HG02884 (cell line): ENCODE measurements at regions not wholly inside any gene's neighbourhood (a gene's known extent, or its start where the extent isn't known, plus 50 kb on each side); places are given as distances from the start of the nearest gene placed in this dataset.
"Not testable (repeated sequence)": the region's sequence is repeated elsewhere in the genome, so short reads cannot be mapped to it uniquely, and the experiment has no call there.

Source experiments
- ATAC-seq: cut with Tn5 transposase; IDR thresholded peaks from one replicate; pipeline ENCODE4 v1.9.1; 2021; ENCODE audit warnings: mild to moderate bottlenecking, moderate library complexity; ENCODE audit not compliant: unreplicated experiment

DNA sequence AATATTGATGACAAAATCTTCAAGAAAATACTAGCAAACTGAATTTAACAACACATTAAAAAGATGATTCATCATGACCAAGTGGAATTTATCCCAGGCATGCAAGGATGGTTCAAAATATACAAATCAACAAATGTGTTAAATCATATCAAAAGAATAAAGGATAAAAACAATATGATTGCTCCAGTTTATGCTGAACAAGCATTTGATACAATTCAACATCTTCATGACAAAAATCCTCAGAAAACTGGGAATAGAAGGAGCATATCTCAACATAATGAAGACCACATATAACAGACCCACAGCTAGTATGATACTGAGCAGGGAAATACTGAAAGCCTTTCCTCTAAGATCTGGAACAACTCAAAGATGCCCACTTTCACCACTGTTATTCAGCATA lies 352.3 kb downstream of the PYDC2 start:
- ATAC-seq = no peak

DNA sequence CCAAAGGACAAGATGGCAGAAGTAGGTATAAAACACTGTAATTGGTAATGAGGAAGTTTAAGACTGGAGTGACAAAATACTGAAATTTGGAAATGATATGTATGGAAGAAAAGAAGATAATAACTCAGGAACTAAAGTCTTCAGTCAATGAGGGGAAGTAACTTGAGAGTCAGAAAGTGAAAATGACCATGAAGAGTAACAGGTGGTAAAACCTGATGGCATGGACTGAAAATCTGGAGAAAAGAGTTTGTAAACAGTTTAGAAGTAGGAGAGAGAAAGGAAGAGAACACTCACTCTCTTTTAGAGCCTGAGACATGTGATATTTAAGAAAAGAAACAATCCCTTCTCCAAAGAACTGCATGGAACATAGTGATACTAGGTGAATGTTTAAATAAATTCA lies 387.9 kb downstream of the PYDC2 start:
- no peak for ATAC-seq

DNA sequence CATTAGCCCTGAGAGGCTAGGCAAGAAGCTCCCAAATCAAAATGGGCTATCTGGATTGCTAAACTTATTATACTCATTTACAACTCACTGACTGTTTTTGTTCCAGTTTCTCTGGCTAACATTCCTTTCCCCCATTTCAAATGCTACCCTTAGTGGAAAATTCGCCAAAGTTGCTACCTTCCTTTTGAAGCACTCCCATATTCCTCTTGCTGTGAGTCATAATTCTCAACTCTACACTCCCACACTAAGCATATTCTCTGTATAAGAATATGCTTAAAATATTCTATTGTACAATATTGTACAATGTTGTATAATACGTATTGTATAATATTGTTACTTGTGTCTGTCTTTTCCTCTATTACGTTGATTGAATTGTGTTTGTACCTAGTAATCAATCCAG lies 398.6 kb downstream of the PYDC2 start:
- ATAC-seq = no peak

DNA sequence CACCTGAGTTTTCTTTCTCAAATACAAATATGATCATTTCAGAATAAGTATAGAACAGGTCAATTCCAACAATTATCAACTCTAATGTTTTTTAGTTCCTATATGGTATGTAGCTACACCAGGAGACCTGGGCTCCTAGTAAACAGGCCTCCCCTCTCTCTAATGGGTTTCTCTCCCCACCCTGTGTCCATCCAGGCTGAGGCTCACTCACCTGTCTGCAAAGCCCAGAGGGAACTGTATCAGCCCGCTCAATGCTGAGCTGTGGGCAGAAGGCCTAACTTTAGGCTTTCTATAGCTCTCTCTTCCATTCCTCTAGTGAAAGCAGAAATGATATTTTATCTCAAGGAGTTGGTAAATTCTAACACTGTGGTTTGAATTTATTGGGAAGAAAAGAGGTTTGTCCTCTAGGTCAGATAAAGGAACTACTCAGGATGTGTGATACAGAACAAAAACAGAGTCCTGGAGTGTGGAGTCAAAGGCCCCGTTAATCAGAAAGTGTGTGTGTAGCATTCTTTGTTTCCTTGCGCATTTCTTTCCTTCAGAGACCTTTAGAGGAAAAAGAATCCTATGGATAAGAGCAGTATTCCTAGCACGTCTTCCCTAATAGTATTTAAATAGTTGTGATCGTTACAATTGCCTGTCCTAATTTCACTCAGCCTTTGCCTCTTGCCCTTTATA lies 408.9 kb downstream of the PYDC2 start:
- no peak for ATAC-seq

DNA sequence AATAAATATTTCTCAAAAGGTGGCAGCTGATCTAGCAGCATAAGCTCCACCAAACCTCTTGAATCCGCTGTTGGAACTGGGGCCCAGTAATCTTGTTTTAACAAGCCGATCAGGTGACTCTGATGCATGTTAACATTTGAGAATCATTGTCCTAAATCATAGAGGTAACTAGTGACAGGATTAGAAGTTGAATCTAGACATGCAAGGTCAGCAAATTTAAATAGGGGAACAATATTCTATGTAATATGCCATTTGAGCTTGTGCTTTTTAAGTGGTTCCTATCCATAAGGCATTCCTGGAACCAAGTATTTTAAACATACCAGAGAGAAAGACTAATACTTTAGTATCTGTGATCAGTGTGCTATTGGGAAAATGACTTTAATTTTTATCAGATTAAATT lies 412.8 kb downstream of the PYDC2 start:
- no peak for ATAC-seq

DNA sequence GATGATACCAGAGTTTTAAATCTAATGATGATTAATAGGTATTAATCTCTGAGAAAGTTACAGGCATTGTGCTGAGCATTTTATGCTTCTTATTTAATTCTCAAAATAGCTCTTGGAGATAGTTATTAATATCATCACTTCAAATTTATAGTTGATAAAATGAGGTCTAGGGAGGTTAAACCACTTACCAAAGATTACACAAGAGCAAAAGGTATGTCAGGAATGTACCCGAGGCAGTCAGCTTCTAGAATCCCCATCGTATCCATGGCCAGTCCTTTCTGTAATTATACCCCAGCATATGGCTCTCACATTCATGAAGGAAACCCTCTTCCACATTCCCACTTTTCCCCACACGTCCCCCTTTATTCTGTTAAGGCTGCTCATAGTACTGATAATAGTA lies 421.3 kb downstream of the PYDC2 start:
- ATAC-seq = no peak

DNA sequence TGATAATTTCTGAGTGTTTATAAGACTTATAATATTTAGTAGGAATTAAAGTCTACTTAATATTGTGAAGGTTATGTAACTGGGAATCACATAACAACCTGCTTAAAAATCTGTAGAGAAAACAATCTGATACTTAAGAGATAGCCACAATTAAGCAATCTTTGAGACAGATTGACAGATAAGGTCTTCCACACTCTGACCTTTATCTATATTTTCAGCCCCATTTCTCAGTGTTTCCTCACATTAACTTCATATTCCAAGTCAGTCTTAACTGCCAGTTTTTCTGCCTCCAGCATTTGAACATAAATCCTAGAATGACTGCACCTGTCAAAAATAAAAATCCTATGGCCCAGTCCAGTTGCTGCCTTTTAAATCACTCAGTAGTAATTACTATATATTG lies 423.2 kb downstream of the PYDC2 start:
- ATAC-seq = no peak

DNA sequence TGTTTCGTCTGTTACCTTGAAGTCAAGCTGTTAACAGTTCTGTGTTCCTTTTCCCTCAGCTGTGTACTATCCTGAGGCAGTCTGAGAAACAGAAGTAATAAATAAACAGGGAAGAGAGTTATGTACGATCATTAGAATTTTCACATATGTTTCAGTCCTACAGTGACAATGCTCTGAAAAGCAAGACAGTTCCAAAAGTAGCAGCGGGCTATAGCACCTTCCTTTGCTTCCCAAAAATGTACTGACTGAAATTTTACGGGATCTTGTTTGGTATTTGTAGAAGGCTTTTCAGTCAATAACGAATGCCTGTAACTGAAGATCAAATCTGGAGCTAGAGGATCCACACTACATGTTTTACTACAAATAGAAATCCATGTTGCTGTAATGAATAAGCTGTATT lies 428.1 kb downstream of the PYDC2 start:
- no peak for ATAC-seq

DNA sequence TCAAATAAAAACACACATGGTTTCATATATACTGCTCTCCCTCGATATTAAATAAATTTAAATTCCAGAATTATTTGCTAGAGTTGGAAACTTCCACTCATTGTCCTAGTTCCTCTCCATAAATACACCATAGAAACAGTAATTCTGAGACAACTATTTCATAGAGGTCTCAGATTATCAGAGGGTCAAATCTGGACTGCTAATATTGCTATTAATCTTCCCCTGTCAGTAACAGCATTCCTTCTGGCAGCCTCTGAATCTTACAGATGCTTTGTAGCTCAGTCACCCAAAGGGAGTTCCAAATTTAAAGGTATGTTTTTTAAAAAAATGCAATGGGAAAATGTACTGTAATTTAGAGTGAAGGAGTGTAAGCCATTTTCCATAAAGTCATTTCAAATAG lies 428.8 kb downstream of the PYDC2 start:
- no peak for ATAC-seq

DNA sequence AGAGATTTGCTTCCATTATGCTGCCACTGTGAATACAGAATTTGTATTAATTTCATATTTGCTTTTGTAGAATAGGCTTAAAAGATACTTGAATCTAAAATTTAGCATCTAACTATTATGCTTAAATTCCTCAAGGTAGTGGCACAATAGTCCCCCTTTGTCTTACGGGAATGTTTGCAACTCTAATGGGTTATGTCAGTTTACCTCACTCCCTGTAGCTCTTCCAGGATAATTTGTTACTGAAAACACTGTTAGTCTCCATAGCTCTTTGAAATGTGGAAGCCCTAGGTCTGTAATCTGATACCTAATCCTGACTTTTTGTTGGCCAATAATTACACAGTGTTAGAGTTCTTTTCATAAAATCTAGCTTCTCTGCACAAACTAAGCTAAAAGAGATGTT lies 433.4 kb downstream of the PYDC2 start:
- ATAC-seq = no peak

DNA sequence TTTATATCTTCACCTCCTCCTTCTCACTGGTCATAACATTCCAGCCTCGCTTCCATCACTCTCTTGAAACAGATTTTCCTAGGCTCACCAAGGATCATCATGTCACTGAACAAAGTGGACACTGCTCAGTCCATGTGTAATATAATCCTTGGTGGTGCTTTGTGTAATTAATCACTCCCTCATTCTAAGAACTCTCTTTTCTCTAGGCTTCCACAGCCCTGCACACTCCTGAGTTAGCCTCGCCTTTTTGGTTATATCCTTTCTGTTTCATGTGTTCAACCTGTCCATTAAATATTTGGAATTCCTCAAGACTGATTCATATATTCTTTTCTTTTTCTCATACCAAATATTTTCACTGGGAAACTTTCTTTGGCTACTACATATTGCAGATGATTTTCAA lies 440.8 kb downstream of the PYDC2 start:
- no peak for ATAC-seq

DNA sequence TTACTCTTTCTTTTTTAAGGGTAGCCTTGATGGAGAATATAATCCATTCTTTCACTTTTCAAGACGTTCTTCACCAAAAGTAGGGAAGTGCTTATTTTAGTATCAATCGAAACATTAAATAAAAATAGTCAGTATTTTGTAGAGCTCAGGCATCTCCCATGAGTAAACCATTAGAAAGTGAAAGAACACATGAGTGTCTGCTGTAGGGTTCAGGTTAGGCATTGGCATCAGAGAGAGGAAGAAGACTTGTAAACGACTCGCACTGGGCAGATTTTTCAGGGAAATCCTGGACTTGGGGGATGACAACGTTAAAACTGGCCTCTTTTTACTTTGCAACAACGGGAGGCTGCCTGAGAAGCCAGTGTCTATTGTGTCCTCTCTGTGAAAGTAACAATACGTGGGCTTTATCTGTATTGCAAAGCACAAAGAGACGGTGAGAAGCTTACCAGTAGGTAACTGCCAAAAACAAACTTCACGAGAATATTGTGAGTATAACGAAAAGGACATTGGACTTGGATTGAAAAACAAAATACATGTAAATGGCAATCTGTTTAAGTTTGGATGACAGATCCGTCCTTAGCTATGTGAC lies 451.7 kb downstream of the PYDC2 start:
- no peak for ATAC-seq

DNA sequence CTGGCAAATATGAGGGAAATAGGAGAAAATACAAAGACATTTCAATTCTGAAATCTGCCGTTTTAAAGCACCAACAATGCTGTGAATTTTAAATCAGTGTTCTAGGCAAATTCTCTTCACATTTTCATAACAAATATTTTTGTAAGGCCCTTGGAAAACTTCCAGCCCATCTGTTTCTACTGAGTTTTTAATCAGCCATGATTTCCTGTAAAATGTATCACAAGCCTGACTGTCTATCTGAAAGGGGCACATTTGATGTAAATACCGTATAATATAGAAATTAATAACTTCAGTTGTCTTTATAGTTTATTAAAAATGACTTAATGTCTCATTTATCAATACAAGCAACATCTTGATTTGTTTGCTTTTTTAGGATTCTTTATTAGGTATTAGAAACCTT lies 454.7 kb downstream of the PYDC2 start:
- ATAC-seq = no peak

DNA sequence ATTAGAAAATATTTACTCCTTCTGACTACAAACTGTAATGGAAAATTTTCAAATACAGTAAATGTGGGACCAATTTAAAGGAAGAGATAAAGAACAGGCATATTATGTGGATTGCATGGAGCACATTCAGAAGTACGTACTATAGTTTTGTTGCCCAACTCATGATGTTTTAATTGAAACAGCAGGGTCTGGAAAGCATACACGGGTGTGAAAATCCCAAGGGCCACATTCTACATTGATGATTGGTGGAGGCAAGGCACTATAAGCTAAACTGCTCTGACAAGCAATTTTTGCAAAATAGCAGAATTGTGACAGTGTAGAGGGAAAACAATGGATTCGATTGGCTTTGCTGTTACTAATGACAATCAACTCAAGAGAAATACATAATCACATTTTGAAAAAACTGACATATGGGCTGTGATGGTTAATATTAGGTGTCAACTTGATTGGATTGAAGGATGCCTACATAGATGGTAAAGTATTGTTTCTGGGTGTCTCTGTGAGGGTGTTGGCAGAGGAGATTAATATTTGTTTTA lies 458.6 kb downstream of the PYDC2 start:
- no peak for ATAC-seq

DNA sequence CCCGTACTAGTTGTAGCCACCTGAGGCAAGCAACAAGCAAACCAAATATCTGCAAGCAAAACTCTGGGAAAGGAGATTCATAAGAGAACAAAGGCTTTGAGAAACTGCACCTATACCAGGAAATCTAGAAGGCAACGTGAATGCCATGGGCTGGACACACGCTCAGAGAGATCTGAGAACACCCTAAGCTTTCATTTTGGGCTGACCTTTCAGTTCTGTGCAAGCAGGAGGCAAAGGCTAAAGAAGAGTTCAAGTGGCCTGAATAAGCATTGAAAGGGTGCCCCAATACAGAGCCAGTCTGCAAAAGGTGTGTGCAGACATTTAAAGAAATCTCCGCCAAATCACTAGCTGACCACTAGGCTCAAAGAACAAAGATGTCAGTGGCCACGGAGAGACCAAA lies 461.6 kb downstream of the PYDC2 start:
- ATAC-seq = no peak

DNA sequence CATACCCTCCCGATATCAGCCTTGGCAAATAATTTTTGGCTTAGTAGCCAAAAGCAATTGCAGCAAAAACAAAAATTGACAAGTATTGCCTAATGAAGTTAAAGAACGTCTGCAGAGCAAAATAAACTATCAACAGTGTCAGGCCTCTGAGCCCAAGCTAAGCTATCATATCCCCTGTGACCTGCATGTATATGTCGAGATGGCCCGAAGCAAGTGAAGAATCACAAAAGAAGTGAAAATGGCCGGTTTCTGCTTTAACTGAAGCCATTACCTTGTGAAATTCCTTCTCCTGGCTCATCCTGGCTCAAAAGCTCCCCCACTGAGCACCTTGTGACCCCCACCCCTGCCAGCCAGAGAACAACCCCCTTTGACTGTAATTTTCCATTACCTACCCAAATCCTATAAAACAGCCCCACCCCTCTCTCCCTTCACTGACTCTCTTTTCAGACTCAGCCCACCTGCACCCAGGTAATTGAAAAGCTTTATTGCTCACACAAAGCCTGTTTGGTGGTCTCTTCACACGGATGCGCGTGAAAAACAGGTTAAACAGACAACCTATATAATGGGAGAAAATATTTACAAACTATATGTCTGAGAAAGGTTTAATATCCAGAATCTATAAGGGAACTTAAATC lies 466.3 kb downstream of the PYDC2 start:
- not testable (repeated sequence) for ATAC-seq

DNA sequence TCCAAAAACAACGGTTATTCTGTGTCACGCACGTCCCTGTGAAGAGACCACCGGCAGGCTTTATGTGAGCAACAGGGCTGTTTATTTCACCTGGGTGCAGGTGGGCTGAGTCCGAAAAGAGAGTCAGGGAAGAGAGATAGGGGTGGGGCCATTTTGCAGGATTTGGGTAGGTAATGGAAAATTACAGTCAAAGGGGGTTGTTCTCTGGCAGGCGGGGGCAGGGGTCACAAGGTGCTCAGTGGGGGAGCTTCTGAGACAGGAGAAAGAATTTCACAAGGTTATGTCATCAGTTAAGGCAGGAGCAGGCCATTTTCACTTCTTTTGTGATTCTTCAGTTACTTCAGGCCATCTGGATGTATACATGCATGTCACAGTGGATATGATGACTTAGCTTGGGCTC lies 467.0 kb downstream of the PYDC2 start:
- not testable (repeated sequence) for ATAC-seq

DNA sequence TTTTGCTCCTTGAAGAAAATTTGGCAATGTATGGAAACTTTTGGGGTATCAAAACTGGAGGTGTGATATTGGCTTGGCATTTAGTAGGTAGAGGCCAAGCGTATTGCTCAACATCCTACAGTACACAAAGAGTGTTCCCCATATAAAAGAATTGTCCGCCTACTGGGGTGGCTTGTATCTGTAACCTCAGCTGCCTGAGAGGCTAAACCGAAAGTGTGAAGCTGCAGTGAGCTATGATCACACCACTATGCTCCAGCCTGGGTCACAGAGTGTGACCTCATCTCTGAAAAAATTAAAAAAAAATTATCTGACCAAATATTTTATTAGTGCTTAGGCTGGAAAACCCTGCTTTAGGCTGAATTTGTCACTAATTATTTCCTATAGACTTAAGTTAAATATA lies 483.9 kb downstream of the PYDC2 start:
- no peak for ATAC-seq

DNA sequence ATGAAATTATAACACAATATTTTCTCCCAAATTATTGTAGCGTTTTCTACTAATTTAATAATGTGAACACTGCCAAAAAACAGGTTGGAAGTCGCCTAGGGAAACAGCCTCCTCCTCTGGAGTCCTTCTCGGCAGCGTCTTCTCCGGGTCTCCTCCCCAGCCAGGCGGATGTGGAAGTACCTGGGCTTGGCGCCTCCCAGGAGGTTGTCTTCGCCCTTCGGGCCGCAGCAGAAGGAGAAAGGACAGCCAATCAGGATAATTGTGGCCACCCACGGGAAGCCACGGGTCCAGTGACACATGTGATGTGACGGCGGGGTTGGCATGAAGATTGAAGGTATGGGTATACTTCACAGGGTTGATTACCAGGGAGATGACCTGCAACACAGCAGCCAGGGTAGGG lies 491.2 kb downstream of the PYDC2 start:
- ATAC-seq = no peak

DNA sequence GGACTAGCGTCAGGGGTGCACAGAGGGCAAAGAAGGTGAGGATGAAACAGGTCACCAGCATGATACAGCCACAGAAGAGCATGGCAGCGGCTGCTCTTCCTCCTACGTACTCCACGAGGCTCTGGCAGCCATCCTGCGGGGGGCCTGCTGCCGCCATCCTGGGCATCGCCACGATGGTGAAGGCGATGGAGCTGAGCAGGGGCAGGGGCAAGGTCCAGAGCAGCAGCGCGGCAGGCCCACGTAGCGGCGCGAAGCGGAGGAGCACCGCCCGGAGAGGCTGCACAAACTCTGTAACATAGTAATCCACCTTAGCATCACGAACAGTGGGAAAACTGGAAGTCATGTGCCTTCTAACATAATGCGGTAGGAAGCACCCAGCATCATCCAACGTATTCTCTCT lies 491.6 kb downstream of the PYDC2 start:
- ATAC-seq = no peak

DNA sequence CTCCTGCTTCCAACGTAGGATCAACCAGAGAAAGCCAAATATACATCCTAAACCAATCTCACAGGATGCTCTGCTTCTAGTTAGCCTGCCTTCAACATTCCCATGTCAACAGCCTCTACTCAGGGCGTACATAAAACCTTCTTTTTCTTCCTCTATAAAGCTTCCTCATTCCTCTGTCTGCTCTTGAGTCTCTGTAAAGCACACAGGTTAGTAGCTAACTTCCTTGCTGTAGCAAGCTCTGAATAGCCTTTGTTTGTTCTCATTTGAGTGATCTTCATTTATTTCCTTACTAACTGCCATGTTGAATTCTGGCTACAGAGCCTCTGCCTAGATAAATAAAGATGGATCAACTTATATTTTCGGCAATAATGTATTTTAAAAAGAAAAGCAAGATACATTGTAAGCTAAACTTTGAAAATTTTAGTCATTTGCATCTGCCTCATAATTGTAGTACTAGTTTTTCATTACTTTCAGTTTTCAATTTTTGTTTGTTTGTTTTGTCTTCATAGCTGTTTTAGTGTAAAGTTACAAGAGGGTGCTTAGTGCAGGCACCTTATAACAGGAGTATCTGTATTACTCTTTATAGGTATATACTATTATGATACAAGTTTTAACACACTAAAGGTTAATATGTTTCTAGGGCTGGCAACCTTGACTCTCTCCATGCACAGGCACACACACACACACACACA lies 498.2 kb downstream of the PYDC2 start:
- ATAC-seq = peak; percentile 50
